COR-L47 (cell line): ENCODE measurements at regions not wholly inside any gene's neighbourhood (a gene's known extent, or its start where the extent isn't known, plus 50 kb on each side); places are given as distances from the start of the nearest gene placed in this dataset.
"Not testable (repeated sequence)": the region's sequence is repeated elsewhere in the genome, so short reads cannot be mapped to it uniquely, and the experiment has no call there.

Source experiments
- DNase-seq: peaks from one replicate; lab custom pipeline; 2025; lab: John Stamatoyannopoulos, UW

DNA sequence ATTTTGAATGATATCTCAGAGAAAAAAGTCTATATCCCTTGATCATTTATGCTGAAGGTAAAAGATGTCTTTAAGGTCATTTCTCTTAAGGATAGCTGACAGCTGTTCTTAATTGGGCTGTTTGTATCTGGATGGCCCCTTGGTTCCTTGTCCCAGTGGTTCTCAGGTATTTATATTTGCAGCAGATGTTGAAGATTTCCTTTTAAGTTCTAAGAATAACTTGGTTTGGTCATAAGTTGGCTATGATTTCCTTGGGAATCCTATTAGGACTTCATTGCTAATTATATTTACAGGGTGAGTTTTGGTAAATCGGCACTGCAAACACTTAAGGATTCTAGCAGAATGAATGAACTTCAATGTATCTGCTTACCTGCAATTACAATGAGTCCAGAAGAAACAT, 460.4 kb upstream of the SGO1 start:
- DNase-seq, result no peak

DNA sequence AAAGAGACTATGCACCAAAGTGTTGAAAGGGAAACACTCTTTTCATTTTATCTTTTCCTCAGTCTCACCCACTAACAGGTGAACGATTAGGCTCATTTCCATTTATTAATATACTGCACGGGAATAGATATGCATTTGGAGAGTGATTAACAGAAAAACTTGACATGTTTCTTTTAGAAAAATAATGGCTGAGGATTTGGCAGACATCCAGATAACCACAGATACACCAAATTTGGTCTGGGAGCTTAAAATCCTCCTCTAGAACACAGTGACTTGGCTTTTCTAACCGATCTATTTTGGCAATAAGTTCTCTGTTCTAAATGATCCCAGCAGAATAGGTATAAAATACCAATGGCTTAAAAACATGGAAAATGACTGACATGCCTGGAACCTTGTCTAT, 459.3 kb upstream of the SGO1 start:
- DNase-seq, result no peak

DNA sequence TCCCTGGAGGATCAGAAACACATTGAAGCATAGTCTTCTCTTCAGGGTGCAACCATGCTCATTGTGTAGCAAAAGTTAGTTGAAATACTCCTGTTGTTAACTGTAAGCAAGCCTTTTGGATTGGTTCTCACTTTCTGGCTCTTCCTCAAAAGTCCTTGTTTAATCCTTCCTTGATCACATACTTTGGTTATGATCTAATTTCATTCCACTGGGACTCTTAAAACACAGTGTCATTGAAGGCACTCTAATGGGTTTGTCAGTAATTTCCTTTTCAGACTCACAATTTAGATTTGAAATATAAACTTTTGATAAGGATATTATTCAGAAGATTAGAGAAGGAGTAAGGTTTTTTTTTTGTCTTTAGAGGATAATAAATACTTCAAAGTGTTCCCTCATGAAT, 451.7 kb upstream of the SGO1 start:
- DNase-seq, result no peak

DNA sequence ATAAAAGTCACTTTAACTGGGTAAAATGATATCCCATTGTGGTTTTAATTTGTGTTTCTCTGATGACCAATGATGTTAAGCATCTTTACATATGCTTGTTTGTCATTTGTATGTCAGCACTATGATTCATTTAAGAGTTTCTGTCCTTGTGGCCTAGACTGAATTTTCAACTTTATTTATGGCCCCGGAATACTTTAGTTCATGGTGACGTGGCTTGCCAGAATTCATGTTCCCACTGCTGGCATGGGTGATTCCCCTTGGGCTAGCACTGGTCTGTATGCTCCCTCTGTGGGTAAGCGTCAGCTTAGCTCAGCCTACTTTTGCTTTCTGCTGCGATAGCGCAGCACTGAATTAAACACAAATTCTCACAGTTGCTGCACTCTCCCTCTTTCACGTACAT, 436.3 kb upstream of the SGO1 start:
- no peak for DNase-seq

DNA sequence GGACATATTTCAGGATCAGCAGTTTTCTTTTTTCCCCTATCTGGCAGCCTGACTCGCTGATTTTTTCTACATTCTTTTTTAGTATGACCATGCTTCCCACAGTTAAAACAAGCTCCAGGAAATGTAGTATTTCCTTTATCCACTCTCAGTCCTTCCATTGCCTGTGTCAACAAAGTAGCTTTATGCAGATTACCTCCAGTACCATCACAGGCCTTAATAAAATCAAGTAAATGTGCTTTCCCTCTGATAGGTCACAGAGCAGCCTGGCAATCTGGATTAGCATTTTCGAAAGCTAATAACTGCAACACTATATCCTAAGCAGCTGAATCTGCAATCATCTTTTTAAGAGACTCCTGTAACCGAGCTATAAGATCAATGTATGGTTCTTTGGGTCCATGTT, 432.6 kb upstream of the SGO1 start:
- not testable (repeated sequence) for DNase-seq

DNA sequence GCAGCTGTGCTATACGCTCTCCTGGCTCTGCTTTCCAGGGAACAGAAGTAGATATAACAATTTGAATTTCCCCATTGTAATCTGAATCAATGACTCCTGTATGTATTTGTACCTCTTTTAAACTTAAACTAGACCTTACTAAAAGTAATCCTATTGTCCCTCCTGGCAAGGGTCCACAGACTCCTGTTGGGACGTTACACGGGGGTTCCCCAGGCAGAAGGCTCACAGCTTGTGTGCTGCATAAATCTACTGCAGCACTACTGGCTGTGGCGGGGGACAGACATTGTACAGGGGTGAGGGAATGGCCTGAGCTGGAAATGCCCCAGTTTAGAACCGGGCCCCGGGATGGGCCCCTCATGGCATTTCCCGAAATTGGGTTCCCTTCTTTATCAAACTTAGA, 432.2 kb upstream of the SGO1 start:
- DNase-seq, result not testable (repeated sequence)

DNA sequence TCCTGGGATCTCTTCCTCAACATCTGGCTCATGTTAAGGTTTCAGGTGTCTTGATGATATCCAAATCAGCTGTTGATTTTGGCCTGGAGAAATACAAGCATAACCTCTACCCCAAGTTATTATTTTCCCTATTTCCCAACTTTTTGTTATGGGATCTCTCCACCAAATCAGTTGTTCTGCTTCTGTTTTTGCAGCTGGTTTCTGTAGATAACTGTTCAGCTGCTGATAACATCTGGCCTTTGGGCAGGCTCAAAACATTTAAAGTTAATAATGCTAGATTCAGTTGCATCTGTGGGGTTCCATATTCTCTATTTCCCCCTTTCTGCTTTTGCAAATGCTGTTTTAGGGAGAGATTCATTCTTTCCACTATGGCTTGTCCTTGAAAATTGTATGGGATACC, 430.0 kb upstream of the SGO1 start:
- not testable (repeated sequence) for DNase-seq

DNA sequence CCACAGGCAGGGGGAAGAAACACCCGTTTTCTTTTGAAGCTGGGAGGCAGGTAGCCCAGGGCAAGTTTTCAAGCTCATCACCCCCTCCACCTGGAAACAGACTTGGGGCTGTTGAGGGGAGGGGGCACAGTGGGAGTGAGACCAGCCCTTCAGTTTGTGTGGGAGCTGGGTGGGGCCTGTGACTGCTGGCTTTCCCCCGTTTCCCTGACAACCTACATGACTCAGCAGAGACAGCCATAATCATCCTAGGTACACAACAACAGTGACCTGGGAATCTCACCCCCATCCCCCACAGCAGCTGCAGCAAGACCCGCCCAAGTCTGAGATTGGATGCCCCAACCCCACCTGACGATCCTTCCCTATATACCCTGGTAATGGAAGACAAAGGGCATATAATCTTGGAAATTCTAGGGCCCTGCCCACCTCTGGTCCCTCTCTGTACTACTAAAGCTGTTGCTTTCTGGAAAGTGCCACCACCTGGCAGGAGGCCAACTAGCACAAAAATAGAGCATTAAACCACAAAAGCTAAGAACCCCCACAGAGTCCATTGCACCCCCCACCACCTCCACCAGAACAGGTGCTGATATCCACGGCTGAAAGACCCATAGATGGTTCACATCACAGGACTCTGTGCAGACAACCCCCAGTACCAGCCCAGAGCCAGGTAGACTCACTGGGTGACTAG, 422.2 kb upstream of the SGO1 start:
- DNase-seq, result peak; percentile 44

DNA sequence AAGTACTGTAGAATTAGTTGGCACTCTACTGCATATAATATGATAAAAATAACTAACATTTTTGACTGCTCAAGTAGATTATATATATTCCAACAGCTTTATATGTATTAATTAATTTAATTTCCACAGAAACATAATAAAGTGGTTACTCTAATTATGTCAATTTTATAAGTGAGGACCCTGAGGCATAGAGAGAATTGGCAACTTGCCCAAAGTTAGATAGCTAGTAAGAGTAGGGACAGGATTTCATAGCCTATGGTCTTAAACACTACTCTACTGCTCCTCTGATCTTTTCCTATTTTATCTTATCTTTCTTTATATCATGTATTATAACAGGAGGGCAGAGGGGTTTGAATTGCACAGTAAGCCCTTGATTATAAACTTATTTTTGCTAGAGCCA, 418.7 kb upstream of the SGO1 start:
- DNase-seq, result peak; percentile 30

DNA sequence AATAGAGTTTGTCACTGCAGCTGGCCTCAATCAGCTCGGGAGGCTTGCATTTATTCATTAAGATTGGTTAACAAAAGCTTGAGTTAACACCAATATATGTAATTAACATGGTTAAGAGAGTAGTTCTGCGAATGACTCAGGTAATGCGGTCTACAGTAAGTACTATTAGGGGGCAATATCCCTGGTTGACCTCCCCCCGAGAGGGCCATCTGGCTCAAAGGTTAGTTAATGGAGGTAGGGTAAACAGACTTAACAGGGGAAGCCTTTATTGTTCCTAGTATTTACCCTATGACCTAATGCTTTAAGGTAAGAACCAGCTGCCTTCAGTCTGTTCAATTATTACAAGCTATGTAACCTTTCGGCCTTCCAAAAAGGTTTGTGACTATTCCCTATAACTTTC, 403.3 kb upstream of the SGO1 start:
- no peak for DNase-seq

DNA sequence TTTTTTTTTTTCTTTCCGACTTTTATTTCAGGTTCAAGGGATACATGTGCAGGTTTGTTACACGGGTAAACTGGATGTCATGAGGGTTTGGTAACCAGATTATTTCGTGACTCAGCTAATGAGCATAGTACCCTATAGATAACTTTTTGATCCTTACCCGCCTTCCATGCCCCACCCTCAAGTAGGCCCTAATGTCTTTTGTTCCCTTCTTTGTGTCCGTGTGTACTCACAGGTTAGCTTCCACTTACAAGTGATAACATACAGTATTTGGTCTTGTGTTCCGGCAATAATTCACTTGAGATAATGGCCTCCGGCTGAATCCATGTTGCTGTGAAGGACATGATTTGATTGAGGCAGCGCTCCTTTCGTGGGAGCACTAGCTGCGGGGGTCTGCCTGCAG, 402.8 kb upstream of the SGO1 start:
- no peak for DNase-seq

DNA sequence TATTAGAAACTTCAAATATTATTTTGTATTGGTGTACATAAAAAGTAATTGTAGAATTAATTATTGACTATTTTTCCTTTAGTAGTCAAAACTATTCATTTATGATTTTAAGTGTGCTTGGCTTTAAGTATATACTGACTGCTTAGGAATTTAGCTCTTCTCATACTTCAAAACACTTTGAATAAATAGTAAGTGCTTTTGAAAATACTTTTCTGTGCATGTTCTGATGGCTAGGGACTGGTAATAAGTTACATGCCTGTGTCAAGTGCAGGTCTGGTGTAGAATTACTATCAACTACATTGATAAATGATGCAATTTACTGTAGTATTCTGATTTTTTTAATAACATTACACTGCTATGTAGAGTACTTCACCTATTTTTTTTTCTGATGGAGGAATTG, 397.6 kb upstream of the SGO1 start:
- no peak for DNase-seq

DNA sequence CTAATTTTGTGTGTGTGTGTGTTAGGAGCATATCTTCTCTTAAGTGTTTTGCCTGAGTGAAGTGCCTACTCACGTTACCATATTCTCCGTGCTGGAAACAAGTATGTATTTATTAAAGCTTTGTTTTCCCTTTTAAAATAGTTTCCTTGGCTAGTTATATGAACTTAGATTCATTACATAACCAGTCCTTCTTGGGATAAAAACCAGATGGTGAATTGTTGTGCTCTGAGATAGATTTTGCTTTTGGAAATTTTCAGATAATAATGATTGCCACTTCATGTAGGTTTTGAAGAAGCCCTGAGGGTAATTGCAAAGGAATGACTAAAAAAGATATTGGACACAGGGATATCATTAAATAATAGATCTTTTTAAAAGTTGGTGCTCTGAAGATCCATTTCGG, 390.2 kb upstream of the SGO1 start:
- DNase-seq, result no peak

DNA sequence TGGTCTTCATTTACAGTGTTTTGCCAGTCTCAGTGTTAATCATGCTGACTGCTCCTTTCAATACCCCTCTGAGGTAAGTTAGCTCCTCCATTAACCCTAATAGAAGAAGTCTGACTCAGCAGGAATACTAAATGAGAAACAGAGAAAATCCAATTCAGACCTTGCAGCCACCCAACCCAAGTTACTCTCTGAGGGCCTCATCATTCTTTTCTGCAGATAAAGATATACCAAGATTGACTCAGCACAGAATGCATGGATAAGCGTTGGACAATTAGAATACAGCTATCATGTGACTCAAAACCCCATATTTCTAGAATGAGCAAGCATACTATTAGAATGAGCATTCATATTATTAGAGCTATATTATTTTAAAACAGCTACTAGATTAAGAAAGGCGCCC, 389.1 kb upstream of the SGO1 start:
- no peak for DNase-seq

DNA sequence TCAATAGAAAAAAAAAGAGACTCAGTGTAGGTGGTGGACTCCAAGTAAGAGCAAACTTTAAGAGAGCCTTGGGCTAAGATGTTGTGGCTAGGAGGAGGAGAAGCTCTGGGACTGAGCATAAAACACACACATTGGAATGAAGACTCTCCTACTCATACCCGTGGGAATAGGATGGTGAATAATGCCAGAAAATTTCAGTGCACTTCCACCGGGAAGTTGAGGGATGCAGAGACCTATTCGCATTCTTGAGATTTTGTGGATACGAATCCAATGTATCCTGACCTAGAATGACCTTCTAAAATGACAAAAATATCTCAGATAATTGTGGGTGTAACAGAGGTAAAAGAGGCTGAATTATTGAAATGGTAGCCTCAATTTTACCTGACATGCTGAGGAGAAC, 388.7 kb upstream of the SGO1 start:
- no peak for DNase-seq

DNA sequence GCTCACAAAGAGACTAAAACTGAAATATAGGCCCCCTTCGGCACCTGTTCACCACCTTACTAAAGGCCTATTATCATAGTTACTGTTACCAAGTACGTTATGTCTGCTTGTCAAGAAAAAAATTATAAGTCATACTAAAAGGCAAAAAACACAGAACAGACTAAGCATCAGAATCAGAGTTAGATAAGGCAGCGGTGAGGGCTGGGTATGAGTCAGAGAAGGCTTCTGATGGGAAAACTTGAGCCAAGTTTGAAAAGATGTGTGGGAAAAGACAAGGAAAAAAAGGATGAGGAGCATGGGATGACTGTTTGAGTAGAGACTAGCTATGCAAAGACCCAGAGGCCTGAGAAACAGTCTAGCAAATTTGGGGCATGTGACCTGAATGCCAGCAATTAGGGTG, 387.2 kb upstream of the SGO1 start:
- DNase-seq, result no peak

DNA sequence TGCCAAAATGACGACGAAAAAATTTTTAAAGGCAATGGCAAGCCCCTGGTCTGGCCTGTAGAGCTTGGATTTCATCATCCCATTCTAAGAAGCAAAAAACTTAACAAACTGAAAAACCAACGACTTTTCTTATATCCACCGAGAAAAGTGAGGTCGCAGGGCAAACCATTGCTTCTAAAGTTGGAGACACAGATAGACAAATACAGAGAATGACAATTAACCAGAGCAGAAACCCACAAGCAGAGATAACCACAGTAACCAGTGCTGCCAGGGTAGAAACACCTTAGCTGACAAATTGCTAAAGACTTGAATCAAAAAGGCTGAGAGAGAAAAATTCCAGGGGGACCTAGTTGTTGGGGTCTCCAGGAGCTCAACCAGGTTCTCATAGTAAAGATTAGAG, 386.5 kb upstream of the SGO1 start:
- no peak for DNase-seq

DNA sequence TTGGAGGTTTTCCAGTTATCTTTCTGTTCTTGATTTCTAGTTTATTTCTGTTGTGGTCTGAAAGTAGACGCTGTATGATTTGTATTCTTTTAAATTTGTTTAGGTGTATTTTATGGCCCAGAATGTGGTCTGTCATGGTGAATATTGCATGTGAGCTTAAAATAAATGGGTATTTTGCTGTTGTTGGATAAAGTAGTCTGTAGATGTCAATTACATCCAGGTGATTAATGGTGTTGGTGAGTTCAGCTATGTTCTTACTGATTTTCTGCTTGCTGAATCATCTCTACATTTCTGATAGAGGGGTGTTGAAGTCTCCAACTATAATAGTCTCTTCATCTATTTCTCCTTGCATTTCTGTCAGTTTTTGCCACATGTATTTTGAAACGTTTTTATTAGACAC, 383.3 kb upstream of the SGO1 start:
- no peak for DNase-seq

DNA sequence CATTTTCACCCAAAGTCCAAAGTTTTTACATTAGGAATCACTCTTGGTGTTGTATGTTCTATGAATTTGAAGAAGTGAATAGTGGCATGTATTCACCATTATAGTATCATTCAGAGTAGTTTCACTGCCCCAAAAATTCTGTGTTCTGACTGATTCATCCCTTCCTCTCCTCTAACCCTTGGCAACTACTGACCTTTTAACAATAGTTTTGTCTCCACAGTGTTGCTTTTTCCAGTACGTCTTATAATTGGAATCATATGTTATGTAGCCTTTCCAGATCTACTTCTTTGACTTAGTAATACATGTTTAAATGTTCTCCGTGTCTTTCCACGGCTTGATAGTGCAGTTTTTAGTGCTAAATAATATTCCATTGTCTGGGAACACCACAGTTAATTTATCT, 379.0 kb upstream of the SGO1 start:
- DNase-seq, result no peak

DNA sequence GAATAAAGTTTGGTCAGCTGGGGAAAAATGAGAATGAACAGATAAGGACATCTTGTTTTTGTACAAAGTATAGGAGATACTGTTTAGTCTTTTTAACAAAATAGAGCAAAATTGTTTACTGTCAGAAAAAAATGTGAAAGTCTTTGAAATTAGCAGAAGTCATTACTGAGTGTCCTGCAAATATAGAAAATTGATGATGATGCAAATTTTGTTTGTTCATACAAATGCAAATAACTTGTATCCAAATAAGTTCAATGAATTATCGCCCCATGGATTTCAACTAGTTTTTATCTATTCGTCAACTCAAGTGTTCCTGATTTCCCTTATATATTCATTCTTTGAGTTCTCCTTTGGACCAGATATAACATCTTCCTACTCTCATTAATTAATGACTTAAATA, 378.0 kb upstream of the SGO1 start:
- DNase-seq, result no peak

DNA sequence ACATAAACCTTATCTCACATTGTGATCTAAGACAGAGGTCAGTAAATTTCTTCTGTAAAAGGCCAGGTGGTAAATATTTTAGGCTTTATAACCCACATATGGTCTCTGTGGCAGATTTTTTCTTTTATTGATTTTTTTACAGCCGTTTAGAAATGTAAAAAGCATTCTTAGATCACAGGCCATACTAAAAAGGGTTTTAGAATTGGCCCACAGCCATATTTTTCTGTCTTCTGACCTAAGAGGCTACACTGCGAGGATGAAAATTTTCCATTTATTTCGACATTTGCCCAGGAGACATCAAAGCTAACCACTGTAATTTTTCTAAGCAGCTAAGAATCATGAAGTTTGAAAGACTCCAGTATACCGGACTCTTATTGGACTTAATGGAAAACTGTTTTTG, 377.2 kb upstream of the SGO1 start:
- DNase-seq, result no peak

DNA sequence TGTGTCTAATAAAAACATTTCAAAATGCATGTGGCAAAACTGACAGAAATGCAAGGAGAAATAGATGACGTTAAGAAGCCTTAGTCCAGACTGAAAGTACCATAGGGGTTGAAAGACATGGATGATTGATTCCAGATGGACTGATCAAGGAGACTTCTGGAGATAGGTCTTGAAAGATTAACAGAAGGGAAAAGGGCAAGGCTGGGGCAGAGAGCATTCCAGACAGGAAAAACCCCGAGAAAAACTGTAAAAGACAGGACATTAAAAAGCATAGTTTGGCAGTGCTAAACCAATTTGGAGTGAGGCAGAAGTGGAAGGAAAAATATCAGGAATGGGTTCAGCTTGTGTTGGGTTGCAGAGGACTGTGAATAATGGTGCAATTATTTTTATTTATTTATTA, 375.2 kb upstream of the SGO1 start:
- DNase-seq, result no peak

DNA sequence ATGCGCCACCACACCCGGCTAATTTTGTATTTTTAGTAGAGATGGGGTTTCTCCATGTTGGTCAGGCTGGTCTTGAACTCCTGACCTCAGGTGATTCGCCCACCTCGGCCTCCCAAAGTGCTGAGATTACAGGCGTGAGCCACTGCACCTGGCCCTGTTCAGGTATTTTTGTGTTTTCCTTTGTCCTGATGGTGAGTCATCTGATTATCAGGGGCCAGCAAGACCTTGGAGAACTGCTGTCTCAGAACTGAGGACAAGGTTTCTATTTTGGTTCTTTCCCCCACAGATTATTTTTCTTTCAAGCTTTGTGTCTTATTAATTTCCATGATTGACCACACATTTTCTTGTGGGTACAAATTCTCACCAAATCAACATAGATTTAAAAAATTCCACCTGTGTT, 374.4 kb upstream of the SGO1 start:
- DNase-seq, result not testable (repeated sequence)

DNA sequence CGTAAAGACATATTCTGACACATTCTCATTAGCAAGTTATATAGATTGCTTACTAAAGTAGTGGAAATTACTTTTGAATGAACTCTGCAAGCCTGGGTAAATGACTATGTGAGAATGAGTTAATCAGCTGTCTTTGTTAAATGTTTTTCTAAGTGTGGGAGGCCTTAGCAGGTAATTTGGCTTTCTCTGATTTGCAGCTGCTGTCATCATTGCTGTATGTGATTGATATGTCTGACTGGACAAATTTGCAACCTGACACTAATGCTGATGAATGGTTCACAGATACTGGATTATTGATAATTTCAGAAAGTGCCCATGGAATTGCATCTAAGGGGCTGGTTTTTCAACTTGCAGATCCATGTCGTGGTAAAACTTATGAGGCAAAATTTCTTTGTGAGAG, 372.2 kb upstream of the SGO1 start:
- no peak for DNase-seq

DNA sequence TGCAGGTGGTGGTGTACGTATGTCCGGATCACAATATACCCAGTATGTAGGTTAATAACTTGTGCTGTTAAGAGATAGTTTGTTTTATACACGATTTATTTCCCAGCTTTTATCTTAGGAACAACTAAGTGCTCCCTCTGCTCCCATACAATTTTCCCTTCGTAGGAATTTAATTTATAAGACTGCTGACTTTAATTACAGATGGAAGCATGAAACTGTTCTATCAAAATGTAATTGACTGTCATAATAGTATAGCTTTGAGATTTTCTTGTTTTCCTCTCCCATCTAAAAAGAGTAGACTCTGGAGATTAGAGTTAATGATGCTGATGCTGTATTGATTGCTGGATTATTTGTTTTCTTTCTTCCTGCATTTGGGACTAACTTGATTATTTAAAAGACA, 370.7 kb upstream of the SGO1 start:
- DNase-seq, result no peak
